Caco-2 (cell line): ENCODE measurements at regions not wholly inside any gene's neighbourhood (a gene's known extent, or its start where the extent isn't known, plus 50 kb on each side); places are given as distances from the start of the nearest gene placed in this dataset.

Experiments used
- BruUV-seq: library from RNA; stranded (reverse); fragments of 400-500 nt; replicated peaks from 2 replicates; lab custom pipeline; 2021; lab: Mats Ljungman, UMichigan
- CTCF ChIA-PET: fragments of 300-600 bp; sonication (Branson Sonifier 250); formaldehyde crosslinking; loops from one replicate; lab custom pipeline; 2022; ENCODE audit warnings: antibody characterized with exemption; lab: Charles Lee
- POLR2A ChIA-PET: fragments of 300-600 bp; sonication (Branson Sonifier 250); formaldehyde crosslinking; loops from one replicate; lab custom pipeline; 2022; ENCODE audit warnings: antibody characterized with exemption; lab: Charles Lee
- DNase-seq, 2 experiments: peaks; one replicate each; pipeline versions ENCODE4 v3.0.0 to v3.0.0-alpha.2; 2020 to 2022
- H3K27me3 ChIP-seq: replicated peaks from 2 replicates; pipeline ENCODE4 v1.6.0; 2011; ENCODE audit warnings: low read length; ENCODE audit not compliant: control insufficient read depth, insufficient read depth
- H3K36me3 ChIP-seq: 2 replicates; pipeline ENCODE4 v1.5.1; 2011; ENCODE audit warnings: low read length; ENCODE audit not compliant: control insufficient read depth, insufficient read depth
- H3K4me1 ChIP-seq: fragments of 250-450 bp; sonication (Bioruptor Pico); 2 replicates; pipeline ENCODE4 v1.5.1; 2020; ENCODE audit warnings: mild to moderate bottlenecking
- H3K4me3 ChIP-seq: 2 replicates; pipeline ENCODE4 v1.5.1; 2011; ENCODE audit warnings: low read depth, mild to moderate bottlenecking, control low read depth, low read length
- H3K9me3 ChIP-seq: fragments of 250-450 bp; sonication (Bioruptor Pico); 2 replicates; pipeline ENCODE4 v1.5.1; 2020; ENCODE audit warnings: mild to moderate bottlenecking, moderate library complexity
- H3K27ac Mint-ChIP-seq: one replicate; pipeline ENCODE4 v1.8.0; 2022; ENCODE audit warnings: mixed read lengths; ENCODE audit not compliant: unreplicated experiment
- H3K27me3 Mint-ChIP-seq: one replicate; pipeline ENCODE4 v1.8.0; 2022; ENCODE audit warnings: mixed read lengths; ENCODE audit not compliant: insufficient read depth, unreplicated experiment
- H3K36me3 Mint-ChIP-seq: one replicate; pipeline ENCODE4 v1.8.0; 2022; ENCODE audit warnings: mild to moderate bottlenecking, mixed read lengths; ENCODE audit not compliant: insufficient read depth, unreplicated experiment
- H3K4me1 Mint-ChIP-seq: one replicate; pipeline ENCODE4 v1.8.0; 2022; ENCODE audit warnings: low read depth, mixed read lengths; ENCODE audit not compliant: unreplicated experiment
- H3K4me3 Mint-ChIP-seq: one replicate; pipeline ENCODE4 v1.8.0; 2022; ENCODE audit warnings: mild to moderate bottlenecking, moderate library complexity, mixed read lengths; ENCODE audit not compliant: unreplicated experiment
- H3K9me3 Mint-ChIP-seq: one replicate; pipeline ENCODE4 v1.8.0; 2022; ENCODE audit warnings: mixed read lengths; ENCODE audit not compliant: unreplicated experiment
- CTCF ChIP-seq, 2 experiments: fragments of 200-600 bp in 1 of 2; IDR thresholded peaks; 1 replicate in 1 of 2; 2 replicates in 1 of 2; pipeline versions ENCODE4 v1.5.1 to v1.8.0; 2011 to 2022; ENCODE audit warnings: antibody characterized with exemption in 1 of 2, control low read depth in 1 of 2, inconsistent platforms in 1 of 2, low read depth in 1 of 2, low read length in 1 of 2, mild to moderate bottlenecking in 1 of 2, moderate library complexity in 1 of 2; ENCODE audit not compliant: insufficient read depth in 1 of 2, severe bottlenecking in 1 of 2, unreplicated experiment in 1 of 2
- intact Hi-C: fragments of 100-400 bp; cut with micrococcal nuclease; formaldehyde crosslinking; loops from one replicate; pipeline ENCODE4 v1.10.0; 2022; ENCODE audit not compliant: unreplicated experiment

GRCh38 chr2:180761224-180761623, 219.2 kb upstream of the UBE2E3 start:
- ChIA-PET CTCF (no interaction called here), POLR2A (no interaction called here)
- Histone ChIP-seq H3K4me1 (no peaks in the 10 kb centered on the region), H3K4me3 (no peak overlapping the region), H3K9me3 (no peaks in the 10 kb centered on the region), H3K36me3 (no peaks in the 10 kb centered on the region), H3K27me3 (no peaks in the 10 kb centered on the region)
- intact Hi-C loops: loop anchor here (10.0 kb wide), 1 partner anchor 156 kb away; no protein-coding TSS in a partner anchor
- BruUV-seq: no TSS peak
- no peak for TF ChIP-seq CTCF (IDR thresholded peaks at IDR 0.05; ENCODE audit: insufficient read depth in 1 of 2, low read depth in 1 of 2, low read length in 1 of 2, severe bottlenecking in 1 of 2, unreplicated experiment in 1 of 2)
- no peak for DNase-seq
- Mint-ChIP-seq H3K9me3 (peaks cover 4% of the 10 kb centered on the region), H3K36me3 (no peaks in the 10 kb centered on the region), H3K27ac (no peak overlapping the region), H3K4me1 (peaks cover 4% of the 10 kb centered on the region), H3K4me3 (no peak overlapping the region), H3K27me3 (no peaks in the 10 kb centered on the region)

- no peaks in the 10 kb centered on the region for H3K27me3 ChIP-seq
- TF ChIP-seq CTCF (IDR thresholded peaks at IDR 0.05; ENCODE audit: insufficient read depth in 1 of 2, low read depth in 1 of 2, low read length in 1 of 2, severe bottlenecking in 1 of 2, unreplicated experiment in 1 of 2): no peak
- Mint-ChIP-seq H3K36me3 (no peaks in the 10 kb centered on the region), H3K9me3 (no peaks in the 10 kb centered on the region), H3K27ac (no peak overlapping the region), H3K4me1 (peaks cover 4% of the 10 kb centered on the region), H3K27me3 (no peaks in the 10 kb centered on the region), H3K4me3 (no peak overlapping the region)
- no TSS peak for BruUV-seq
- H3K4me1 ChIP-seq: no peaks in the 10 kb centered on the region
- POLR2A ChIA-PET: no interaction called here
- no peak overlapping the region for H3K4me3 ChIP-seq
- H3K9me3 ChIP-seq: no peaks in the 10 kb centered on the region
- intact Hi-C loops: loop anchor here (10.0 kb wide), 1 partner anchor 155 kb away; no protein-coding TSS in a partner anchor
- no peaks in the 10 kb centered on the region for H3K36me3 ChIP-seq
- no peak for DNase-seq
- CTCF ChIA-PET: no interaction called here
Measured at GRCh38 chr2:180759631-180760030, 220.8 kb upstream of the UBE2E3 start.

GRCh38 chr2:180753809-180754761, 226.3 kb upstream of the UBE2E3 start:
- BruUV-seq: no TSS peak

More at GRCh38 chr2:180753809-180754761, 226.3 kb upstream of the UBE2E3 start:
- H3K27ac Mint-ChIP-seq: no peak overlapping the region
- H3K27me3 Mint-ChIP-seq: peaks cover 3% of the 10 kb centered on the region
- DNase-seq: no peak
- no peaks in the 10 kb centered on the region for H3K36me3 Mint-ChIP-seq
- no peaks in the 10 kb centered on the region for H3K4me1 Mint-ChIP-seq
- H3K9me3 Mint-ChIP-seq: no peaks in the 10 kb centered on the region
- no peak overlapping the region for H3K4me3 Mint-ChIP-seq
- ChIA-PET CTCF (no interaction called here), POLR2A (no interaction called here)
- no peaks in the 10 kb centered on the region for H3K36me3 ChIP-seq
- no peaks in the 10 kb centered on the region for H3K4me1 ChIP-seq
- H3K4me3 ChIP-seq: no peak overlapping the region
- H3K27me3 ChIP-seq: no peaks in the 10 kb centered on the region
- no peak for TF ChIP-seq CTCF (IDR thresholded peaks at IDR 0.05; ENCODE audit: insufficient read depth in 1 of 2, low read depth in 1 of 2, low read length in 1 of 2, severe bottlenecking in 1 of 2, unreplicated experiment in 1 of 2)
- intact Hi-C loops: no loop called here
- H3K9me3 ChIP-seq: no peaks in the 10 kb centered on the region
